Fibroblast of lung (primary cell): ENCODE measurements at regions not wholly inside any gene's neighbourhood (a gene's known extent, or its start where the extent isn't known, plus 50 kb on each side); places are given as distances from the start of the nearest gene placed in this dataset.

Source experiments
- DNase-seq, 2 donors: peaks; one replicate each; pipeline versions ENCODE4 v3.0.0 to v3.0.0-alpha.2; 2010; ENCODE audit warnings: low read depth in 2 of 2
- H2AFZ ChIP-seq: 2 replicates; pipeline ENCODE4 v1.5.1; 2012; ENCODE audit warnings: low read length, control low read depth, inconsistent platforms
- H3K27ac ChIP-seq: 2 replicates; pipeline ENCODE4 v1.5.1; 2011; ENCODE audit warnings: low read length, control low read depth; ENCODE audit not compliant: insufficient read depth
- H3K27me3 ChIP-seq: 2 replicates; pipeline ENCODE4 v1.5.1; 2011; ENCODE audit warnings: mild to moderate bottlenecking, low read length; ENCODE audit not compliant: control insufficient read depth, insufficient read depth
- H3K36me3 ChIP-seq: 2 replicates; pipeline ENCODE4 v1.5.1; 2011; ENCODE audit warnings: low read length; ENCODE audit not compliant: control insufficient read depth, insufficient read depth
- H3K4me1 ChIP-seq: 2 replicates; pipeline ENCODE4 v1.5.1; 2011; ENCODE audit warnings: low read length; ENCODE audit not compliant: control insufficient read depth, insufficient read depth; ENCODE audit errors: extremely low read depth
- H3K4me2 ChIP-seq: 2 replicates; pipeline ENCODE4 v1.5.1; 2011; ENCODE audit warnings: low read length, control low read depth; ENCODE audit not compliant: insufficient read depth; ENCODE audit errors: extremely low read depth
- H3K4me3 ChIP-seq, 4 experiments: fragments of 200-600 bp in 1 of 4; sonication (generic) in 1 of 4; replicated peaks in 1 of 4; 2 replicates each; pipeline ENCODE4 v1.5.1; 2011 to 2016; ENCODE audit warnings: low read length in 4 of 4, low read depth in 3 of 4, mild to moderate bottlenecking in 3 of 4, control low read depth in 2 of 4, inconsistent platforms in 1 of 4, mixed read lengths in 1 of 4; ENCODE audit not compliant: insufficient read depth in 1 of 4; ENCODE audit errors: control extremely low read depth in 1 of 4
- H3K79me2 ChIP-seq: 2 replicates; pipeline ENCODE4 v1.5.1; 2012; ENCODE audit warnings: mild to moderate bottlenecking, low read length, inconsistent platforms; ENCODE audit not compliant: control insufficient read depth, insufficient read depth
- H3K9ac ChIP-seq: 2 replicates; pipeline ENCODE4 v1.5.1; 2011; ENCODE audit warnings: mild to moderate bottlenecking, low read length, control low read depth; ENCODE audit not compliant: insufficient read depth
- H3K9me3 ChIP-seq: 2 replicates; pipeline ENCODE4 v1.5.1; 2012; ENCODE audit warnings: low read depth, low read length; ENCODE audit not compliant: control insufficient read depth, insufficient read depth
- H4K20me1 ChIP-seq: 2 replicates; pipeline ENCODE4 v1.5.1; 2011; ENCODE audit warnings: low read length; ENCODE audit not compliant: control insufficient read depth, insufficient read depth; ENCODE audit errors: extremely low read depth
- EZH2 ChIP-seq: IDR thresholded peaks from 2 replicates; pipeline ENCODE4 v1.5.1; 2012; ENCODE audit warnings: low read length, control low read depth, mild to moderate bottlenecking; ENCODE audit errors: missing control alignments
- TF ChIP-seq, protein P1 (sequence below), 2 donors: IDR thresholded peaks in 1 of 2; conservative IDR thresholded peaks in 1 of 2; 1 replicate in 1 of 2; 2 replicates in 1 of 2; pipeline ENCODE4 v1.5.1; 2011 to 2012; ENCODE audit warnings: low read length in 2 of 2, control low read depth in 1 of 2, inconsistent platforms in 1 of 2, low read depth in 1 of 2, mild to moderate bottlenecking in 1 of 2

DNA sequence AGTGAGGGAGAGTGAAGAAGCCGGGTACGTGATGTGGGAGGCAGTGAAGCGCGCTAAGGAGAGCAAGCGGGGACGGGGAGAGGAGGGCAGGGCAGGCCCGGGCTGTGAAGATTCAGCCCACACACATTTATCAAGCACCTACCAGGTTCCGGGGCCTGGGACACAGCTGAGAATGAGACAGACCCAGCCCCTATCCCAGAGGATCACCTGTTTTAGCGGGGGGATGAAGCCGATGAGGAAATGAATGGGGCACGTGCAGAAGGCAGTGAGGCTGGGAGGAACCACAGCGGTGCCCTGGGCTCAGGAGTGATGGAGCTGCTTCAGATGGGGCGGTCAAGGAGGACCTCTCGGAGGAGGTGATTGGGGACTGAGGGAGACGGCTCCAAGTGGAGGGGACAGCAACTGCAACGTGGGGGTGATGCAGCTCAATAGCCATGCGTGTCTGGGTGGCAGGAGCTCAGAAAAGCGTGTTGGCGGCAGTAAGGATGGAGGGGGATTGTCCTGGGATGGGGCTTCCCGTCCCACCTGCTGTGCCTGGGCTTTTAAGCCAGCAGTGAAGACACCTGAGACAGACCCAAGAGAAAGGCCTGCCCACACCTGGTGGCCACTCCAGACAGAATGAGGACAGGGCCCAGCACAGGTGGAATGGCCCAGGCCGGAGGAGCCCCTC lies 77.5 kb upstream of the UNC5A start:
- Histone ChIP-seq H3K4me1 (no peaks in the 10 kb centered on the region), H3K4me2 (no peak overlapping the region), H3K27ac (no peak overlapping the region), H3K36me3 (no peaks in the 10 kb centered on the region), H2AFZ (no peak overlapping the region), H3K9me3 (no peaks in the 10 kb centered on the region), H3K27me3 (peaks cover 44% of the 10 kb centered on the region), H3K9ac (no peak overlapping the region), H3K79me2 (no peaks in the 10 kb centered on the region), H3K4me3 (no peak overlapping the region), H4K20me1 (no peaks in the 10 kb centered on the region)
- no peak for DNase-seq
- TF ChIP-seq, protein P1, sequence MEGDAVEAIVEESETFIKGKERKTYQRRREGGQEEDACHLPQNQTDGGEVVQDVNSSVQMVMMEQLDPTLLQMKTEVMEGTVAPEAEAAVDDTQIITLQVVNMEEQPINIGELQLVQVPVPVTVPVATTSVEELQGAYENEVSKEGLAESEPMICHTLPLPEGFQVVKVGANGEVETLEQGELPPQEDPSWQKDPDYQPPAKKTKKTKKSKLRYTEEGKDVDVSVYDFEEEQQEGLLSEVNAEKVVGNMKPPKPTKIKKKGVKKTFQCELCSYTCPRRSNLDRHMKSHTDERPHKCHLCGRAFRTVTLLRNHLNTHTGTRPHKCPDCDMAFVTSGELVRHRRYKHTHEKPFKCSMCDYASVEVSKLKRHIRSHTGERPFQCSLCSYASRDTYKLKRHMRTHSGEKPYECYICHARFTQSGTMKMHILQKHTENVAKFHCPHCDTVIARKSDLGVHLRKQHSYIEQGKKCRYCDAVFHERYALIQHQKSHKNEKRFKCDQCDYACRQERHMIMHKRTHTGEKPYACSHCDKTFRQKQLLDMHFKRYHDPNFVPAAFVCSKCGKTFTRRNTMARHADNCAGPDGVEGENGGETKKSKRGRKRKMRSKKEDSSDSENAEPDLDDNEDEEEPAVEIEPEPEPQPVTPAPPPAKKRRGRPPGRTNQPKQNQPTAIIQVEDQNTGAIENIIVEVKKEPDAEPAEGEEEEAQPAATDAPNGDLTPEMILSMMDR (conservative IDR thresholded peaks at IDR 0.05 in 1 of 2, IDR thresholded peaks at IDR 0.05 in 1 of 2; ENCODE audit: low read depth in 1 of 2, low read length in 2 of 2): no peak
- TF ChIP-seq EZH2: no peak

DNA sequence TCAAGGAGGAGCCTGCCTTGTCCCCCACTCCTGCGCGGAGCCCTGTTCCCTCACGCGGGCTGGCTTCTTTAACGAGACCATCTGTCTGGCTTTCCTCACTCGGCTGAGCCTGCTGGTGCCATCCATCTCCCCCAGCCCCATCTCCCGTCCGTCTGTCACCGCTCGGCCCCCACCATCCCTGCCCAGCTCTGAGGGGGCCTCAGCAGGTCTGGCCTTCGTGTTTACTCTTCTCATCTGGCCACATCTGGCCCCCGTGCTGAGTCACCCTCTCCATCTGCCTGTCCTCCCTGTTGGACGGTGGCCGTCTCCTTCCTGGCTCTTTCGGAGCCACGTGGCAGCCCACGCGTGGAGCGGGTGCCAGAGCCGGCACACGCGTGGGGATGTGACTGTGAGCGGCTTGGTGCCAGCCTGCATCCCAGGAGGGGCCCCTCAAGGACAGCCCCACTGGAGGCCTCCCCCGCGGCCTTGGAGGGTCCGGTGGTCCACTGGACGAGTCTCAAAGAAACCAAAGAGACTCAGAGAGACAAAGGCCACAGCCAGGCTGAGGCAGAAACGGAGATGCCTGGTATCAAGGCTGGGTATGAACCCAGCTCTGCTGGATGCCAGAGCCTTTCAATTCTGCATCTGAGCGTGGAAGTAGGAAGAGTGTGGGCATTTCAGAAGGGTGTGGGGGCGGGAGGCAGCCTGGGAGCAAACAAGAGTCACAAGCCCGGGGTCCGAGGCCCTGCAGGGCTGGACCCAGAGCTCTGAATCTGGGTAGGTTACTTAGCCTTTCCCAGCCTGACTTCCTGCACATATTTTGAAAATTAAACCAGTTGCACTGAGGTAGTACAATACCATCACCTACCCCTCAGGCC lies 76.7 kb upstream of the UNC5A start:
- Histone ChIP-seq H3K27me3 (peaks cover 45% of the 10 kb centered on the region), H3K4me3 (no peak overlapping the region), H3K27ac (no peak overlapping the region), H2AFZ (no peak overlapping the region), H3K4me2 (no peak overlapping the region), H3K9me3 (no peaks in the 10 kb centered on the region), H3K9ac (no peak overlapping the region), H3K4me1 (no peaks in the 10 kb centered on the region), H4K20me1 (no peaks in the 10 kb centered on the region), H3K79me2 (no peaks in the 10 kb centered on the region), H3K36me3 (no peaks in the 10 kb centered on the region)
- no peak for DNase-seq
- no peak for TF ChIP-seq EZH2
- TF ChIP-seq, protein P1 (conservative IDR thresholded peaks at IDR 0.05 in 1 of 2, IDR thresholded peaks at IDR 0.05 in 1 of 2; ENCODE audit: low read depth in 1 of 2, low read length in 2 of 2): no peak

DNA sequence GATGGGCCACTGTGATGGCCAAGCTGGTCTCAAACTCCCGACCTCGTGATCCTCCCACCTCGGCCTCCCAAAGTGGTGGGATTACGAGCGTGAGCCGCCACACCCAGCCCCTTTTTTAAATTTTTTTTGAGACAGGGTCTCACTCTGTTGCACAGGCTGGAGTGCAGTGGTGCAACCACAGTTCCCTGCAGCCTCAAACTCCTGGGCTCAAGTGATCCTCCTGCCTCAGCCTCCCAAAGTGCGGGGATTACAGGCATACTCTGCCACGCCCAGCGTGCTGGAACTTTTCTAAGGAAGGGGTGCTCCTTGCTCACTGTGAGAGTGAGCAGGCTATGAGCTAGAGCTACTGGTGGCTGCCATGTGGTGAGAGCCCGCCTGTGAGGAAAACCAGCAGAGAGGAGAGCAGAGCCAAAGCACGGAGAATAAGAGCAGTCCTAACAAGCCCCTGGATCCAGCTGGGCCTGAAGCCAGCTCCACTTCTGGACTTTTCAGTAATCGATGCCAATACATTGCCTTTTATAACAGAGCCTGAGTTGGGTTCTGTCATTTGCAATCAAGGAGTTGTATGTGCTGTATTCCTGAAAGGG lies 75.5 kb upstream of the UNC5A start:
- peaks cover 55% of the 10 kb centered on the region for H3K27me3 ChIP-seq
- no peaks in the 10 kb centered on the region for H3K9me3 ChIP-seq
- H3K27ac ChIP-seq: no peak overlapping the region
- H4K20me1 ChIP-seq: no peaks in the 10 kb centered on the region
- H2AFZ ChIP-seq: no peak overlapping the region
- no peak overlapping the region for H3K4me3 ChIP-seq
- TF ChIP-seq EZH2: no peak
- TF ChIP-seq, protein P1 (conservative IDR thresholded peaks at IDR 0.05 in 1 of 2, IDR thresholded peaks at IDR 0.05 in 1 of 2; ENCODE audit: low read depth in 1 of 2, low read length in 2 of 2): no peak
- no peaks in the 10 kb centered on the region for H3K36me3 ChIP-seq
- H3K9ac ChIP-seq: no peak overlapping the region
- no peak for DNase-seq
- H3K4me1 ChIP-seq: no peaks in the 10 kb centered on the region
- H3K79me2 ChIP-seq: no peaks in the 10 kb centered on the region
- no peak overlapping the region for H3K4me2 ChIP-seq
